Hepatocyte (in vitro differentiated cells): ENCODE measurements at regions not wholly inside any gene's neighbourhood (a gene's known extent, or its start where the extent isn't known, plus 50 kb on each side); places are given as distances from the start of the nearest gene placed in this dataset.

Source experiments
- DNase-seq: peaks from one replicate; pipeline ENCODE4 v3.0.0-alpha.2; 2016; ENCODE audit warnings: low spot score
- H2AFZ ChIP-seq: fragments of 200-600 bp; sonication (generic); 2 replicates; pipeline ENCODE4 v1.6.0; 2016; ENCODE audit warnings: antibody characterized with exemption, mild to moderate bottlenecking
- H3K27ac ChIP-seq: fragments of 200-600 bp; sonication (generic); 2 replicates; pipeline ENCODE4 v1.5.1; 2016; ENCODE audit warnings: mild to moderate bottlenecking
- H3K27me3 ChIP-seq: fragments of 200-600 bp; sonication (generic); 2 replicates; pipeline ENCODE4 v1.6.1; 2016
- H3K36me3 ChIP-seq: fragments of 200-600 bp; sonication (generic); replicated peaks from 2 replicates; pipeline ENCODE4 v1.5.1; 2016; ENCODE audit warnings: low read depth; ENCODE audit not compliant: insufficient read depth
- H3K4me1 ChIP-seq: fragments of 200-600 bp; sonication (generic); 2 replicates; pipeline ENCODE4 v1.5.1; 2016; ENCODE audit warnings: mild to moderate bottlenecking, moderate library complexity; ENCODE audit not compliant: insufficient read depth
- H3K4me2 ChIP-seq: fragments of 200-600 bp; sonication (generic); 2 replicates; pipeline ENCODE4 v1.6.0; 2016
- H3K4me3 ChIP-seq: fragments of 200-600 bp; sonication (generic); 2 replicates; pipeline ENCODE4 v1.5.1; 2016; ENCODE audit warnings: mild to moderate bottlenecking
- H3K79me2 ChIP-seq: fragments of 200-600 bp; sonication (generic); 2 replicates; pipeline ENCODE4 v1.6.0; 2017; ENCODE audit warnings: mild to moderate bottlenecking
- H3K9me2 ChIP-seq: fragments of 200-600 bp; sonication (generic); replicated peaks from 2 replicates; pipeline ENCODE4 v1.6.0; 2017; ENCODE audit warnings: mild to moderate bottlenecking; ENCODE audit not compliant: insufficient read depth
- H3K9me3 ChIP-seq: fragments of 200-600 bp; sonication (generic); 2 replicates; pipeline ENCODE4 v1.5.1; 2016; ENCODE audit warnings: low read depth, mild to moderate bottlenecking
- H4K20me1 ChIP-seq: fragments of 200-600 bp; sonication (generic); 2 replicates; pipeline ENCODE4 v1.6.0; 2016; ENCODE audit warnings: mild to moderate bottlenecking; ENCODE audit not compliant: insufficient read depth, poor library complexity, severe bottlenecking
- CTCF ChIP-seq: fragments of 200-600 bp; sonication (generic); IDR thresholded peaks from 2 replicates; pipeline ENCODE4 v1.5.1; 2016; ENCODE audit warnings: antibody characterized with exemption, mild to moderate bottlenecking; ENCODE audit not compliant: poor library complexity
- EZH2 ChIP-seq: fragments of 200-600 bp; sonication (generic); IDR thresholded peaks from 2 replicates; pipeline ENCODE4 v1.6.1; 2016; ENCODE audit warnings: antibody characterized with exemption, mild to moderate bottlenecking, borderline replicate concordance
- EZH2phosphoT487 ChIP-seq: fragments of 200-600 bp; sonication (generic); IDR thresholded peaks from one replicate; pipeline ENCODE4 v1.6.1; 2018; ENCODE audit warnings: antibody characterized with exemption, mild to moderate bottlenecking, low read depth, moderate library complexity; ENCODE audit not compliant: unreplicated experiment, severe bottlenecking
- WGBS: methylation state at CpG from one replicate; pipeline ENCODE4 v1.1.6; 2016; ENCODE audit warnings: low lambda C conversion rate; ENCODE audit errors: missing lambda C conversion rate; 5-methylcytosine and 5-hydroxymethylcytosine counted together

GRCh38 chr22:48187356-48187755, 1424.9 kb downstream of the TBC1D22A start:
- H3K9me3 ChIP-seq, result peaks cover 5% of the 10 kb centered on the region
- no peak overlapping the region for H3K4me3 ChIP-seq
- H3K79me2 ChIP-seq, result no peaks in the 10 kb centered on the region
- no peaks in the 10 kb centered on the region for H3K36me3 ChIP-seq
- H3K4me1 ChIP-seq, result peaks cover 11% of the 10 kb centered on the region
- peak overlapping the region; percentile 18 for H3K4me2 ChIP-seq
- no peak for TF ChIP-seq EZH2phosphoT487
- TF ChIP-seq CTCF, result no peak
- TF ChIP-seq EZH2, result no peak
- H3K27me3 ChIP-seq, result no peaks in the 10 kb centered on the region
- DNase-seq, result peak; percentile 37
- no peaks in the 10 kb centered on the region for H3K9me2 ChIP-seq
- H3K27ac ChIP-seq, result peak overlapping the region; percentile 73
- no peaks in the 10 kb centered on the region for H4K20me1 ChIP-seq
- H2AFZ ChIP-seq, result peak overlapping the region; percentile 9
- 53% methylated on average over 8 of the region's 8 CpGs for WGBS

GRCh38 chr22:48186146-48186790, 1423.8 kb downstream of the TBC1D22A start:
- Histone ChIP-seq H3K36me3 (no peaks in the 10 kb centered on the region), H3K27ac (no peak overlapping the region), H3K27me3 (no peaks in the 10 kb centered on the region), H3K79me2 (no peaks in the 10 kb centered on the region), H3K9me3 (peaks cover 5% of the 10 kb centered on the region), H2AFZ (no peak overlapping the region), H3K9me2 (no peaks in the 10 kb centered on the region), H3K4me2 (no peak overlapping the region), H4K20me1 (no peaks in the 10 kb centered on the region), H3K4me1 (peaks cover 11% of the 10 kb centered on the region), H3K4me3 (no peak overlapping the region)
- TF ChIP-seq CTCF, result no peak
- TF ChIP-seq EZH2, result no peak
- no peak for TF ChIP-seq EZH2phosphoT487
- 91% methylated on average over 10 of the region's 10 CpGs for WGBS
- DNase-seq, result no peak

- H4K20me1 ChIP-seq, result no peaks in the 10 kb centered on the region
- no peaks in the 10 kb centered on the region for H3K79me2 ChIP-seq
- H3K9me3 ChIP-seq, result no peaks in the 10 kb centered on the region
- 91% methylated on average over 20 of the region's 20 CpGs for WGBS
- H3K27ac ChIP-seq, result no peak overlapping the region
- DNase-seq, result no peak
- H3K36me3 ChIP-seq, result no peaks in the 10 kb centered on the region
- TF ChIP-seq CTCF, result no peak
- no peak for TF ChIP-seq EZH2
- TF ChIP-seq EZH2phosphoT487, result no peak
- peaks cover 11% of the 10 kb centered on the region for H3K4me1 ChIP-seq
- no peak overlapping the region for H3K4me3 ChIP-seq
- H3K4me2 ChIP-seq, result no peak overlapping the region
- no peaks in the 10 kb centered on the region for H3K9me2 ChIP-seq
- H2AFZ ChIP-seq, result no peak overlapping the region
- no peaks in the 10 kb centered on the region for H3K27me3 ChIP-seq
Measured at GRCh38 chr22:48185071-48186055, 1422.9 kb downstream of the TBC1D22A start.
